ENCODE measurements at regions not wholly inside any gene's neighbourhood (a gene's known extent, or its start where the extent isn't known, plus 50 kb on each side); places are given as distances from the start of the nearest gene placed in this dataset.

GRCh38 chr14:96638041-96638855 is 136.1 kb downstream of the PAPOLA start:
- DNase-seq = no peak

- DNase-seq = no peak
These were observed 137.4 kb downstream of the PAPOLA start for GRCh38 chr14:96639550-96639949.

- DNase-seq = no peak
These were observed 146.5 kb downstream of the PAPOLA start for GRCh38 chr14:96648506-96649326.

- DNase-seq = no peak
These were observed 147.1 kb downstream of the PAPOLA start for GRCh38 chr14:96649327-96649601.

GRCh38 chr14:96653597-96653996 is 143.6 kb upstream of the VRK1 start:
- no peak for DNase-seq

- no peak for DNase-seq
These were observed 138.6 kb upstream of the VRK1 start for GRCh38 chr14:96658611-96659010.

GRCh38 chr14:96660123-96660522 is 137.1 kb upstream of the VRK1 start:
- DNase-seq = peak; percentile 81

GRCh38 chr14:96660667-96661066 is 136.5 kb upstream of the VRK1 start:
- no peak for DNase-seq

- DNase-seq = no peak
These were observed 135.8 kb upstream of the VRK1 start for GRCh38 chr14:96661244-96661969.

- DNase-seq = no peak
These were observed 134.8 kb upstream of the VRK1 start for GRCh38 chr14:96662116-96662970.

- DNase-seq = no peak
These were observed 134.1 kb upstream of the VRK1 start for GRCh38 chr14:96663076-96663475.

- no peak for DNase-seq
These were observed 133.6 kb upstream of the VRK1 start for GRCh38 chr14:96663491-96664067.

GRCh38 chr14:96666088-96666487 is 131.1 kb upstream of the VRK1 start:
- DNase-seq = peak; percentile 19

- no peak for DNase-seq
These were observed 126.8 kb upstream of the VRK1 start for GRCh38 chr14:96670391-96670790.

- no peak for DNase-seq
These were observed 126.0 kb upstream of the VRK1 start for GRCh38 chr14:96671218-96671617.

GRCh38 chr14:96673706-96674105 is 123.5 kb upstream of the VRK1 start:
- DNase-seq = no peak

- DNase-seq = no peak
These were observed 123.1 kb upstream of the VRK1 start for GRCh38 chr14:96674121-96674520.

GRCh38 chr14:96676166-96676565 is 121.0 kb upstream of the VRK1 start:
- DNase-seq = no peak

GRCh38 chr14:96681829-96682228 is 115.4 kb upstream of the VRK1 start:
- DNase-seq = no peak

GRCh38 chr14:96682401-96682800 is 114.8 kb upstream of the VRK1 start:
- no peak for DNase-seq

- DNase-seq = no peak
These were observed 113.5 kb upstream of the VRK1 start for GRCh38 chr14:96683562-96684289.

GRCh38 chr14:96686126-96686525 is 111.1 kb upstream of the VRK1 start:
- DNase-seq = no peak

All from hematopoietic multipotent progenitor cell treated with erythropoietin and hydrocortisone succinate and interleukin-3 and kit ligand, for 8 days (in vitro differentiated cells).